K562 (cell line): ENCODE measurements at regions not wholly inside any gene's neighbourhood (a gene's known extent, or its start where the extent isn't known, plus 50 kb on each side); places are given as distances from the start of the nearest gene placed in this dataset.

Experiments used
- ATAC-seq: fragments of 200-7000 bp; cut with Tn5 transposase; 3 replicates; pipeline ENCODE4 v1.9.1; 2020; ENCODE audit warnings: moderate library complexity
- BruUV-seq: library from RNA; stranded (reverse); fragments of 400-500 nt; replicated peaks from 2 replicates; lab custom pipeline; 2021; lab: Mats Ljungman, UMichigan
- CTCF ChIA-PET: fragments of 300-600 bp; formaldehyde crosslinking; extraction: SDS; loops from one replicate; lab custom pipeline; 2021; ENCODE audit warnings: low intra/inter-chr PET ratio; lab: Yijun Ruan, JAX
- POLR2A ChIA-PET: fragments of 300-600, 350-650 bp; sonication (Branson Sonifier 250); formaldehyde crosslinking; extraction: SDS; loops from one replicate; lab custom pipeline; 2021; ENCODE audit warnings: antibody characterized with exemption, inconsistent platforms; lab: Yijun Ruan, JAX
- DNase-seq, 4 experiments: peaks; one replicate each; pipeline versions ENCODE4 v3.0.0 to v3.0.0-alpha.2; 2011 to 2018; ENCODE audit warnings: low spot score in 3 of 4, mixed read lengths in 3 of 4; ENCODE audit errors: extremely low read depth in 1 of 4
- FAIRE-seq: peaks from 2 replicates; lab custom pipeline; 2011; peaks lifted over from hg19 to GRCh38; lab: Jason Lieb, UNC
- H2AFZ ChIP-seq: 2 replicates; pipeline ENCODE4 v1.6.0; 2011; ENCODE audit warnings: low read depth, low read length, control low read depth, inconsistent platforms
- H3K27ac ChIP-seq: fragments of 200-600 bp; 3 replicates; pipeline ENCODE4 v1.8.0; 2011; ENCODE audit warnings: low read depth, mild to moderate bottlenecking, control low read depth, inconsistent platforms, low read length, moderate library complexity, mixed read lengths; ENCODE audit errors: extremely low read depth
- H3K27me3 ChIP-seq, 2 experiments: fragments of 300-600 bp in 1 of 2; 2 replicates in 1 of 2; 3 replicates in 1 of 2; pipeline versions ENCODE4 v1.6.0 to v1.8.0; 2011; ENCODE audit warnings: inconsistent platforms in 2 of 2, low read length in 2 of 2, mild to moderate bottlenecking in 1 of 2, mixed read lengths in 1 of 2, moderate library complexity in 1 of 2; ENCODE audit not compliant: control insufficient read depth in 2 of 2, insufficient read depth in 2 of 2
- H3K36me3 ChIP-seq: fragments of 300-600 bp; 3 replicates; pipeline ENCODE4 v1.8.0; 2011; ENCODE audit warnings: mild to moderate bottlenecking, low read length, inconsistent platforms; ENCODE audit not compliant: control insufficient read depth, insufficient read depth
- H3K4me1 ChIP-seq, 2 experiments: fragments of 200-600 bp in 1 of 2; replicated peaks in 1 of 2; 2 replicates in 1 of 2; 3 replicates in 1 of 2; pipeline versions ENCODE4 v1.5.1 to v1.8.0; 2011; ENCODE audit warnings: inconsistent platforms in 2 of 2, low read length in 2 of 2, mild to moderate bottlenecking in 1 of 2, mixed read lengths in 1 of 2, moderate library complexity in 1 of 2; ENCODE audit not compliant: control insufficient read depth in 2 of 2, insufficient read depth in 2 of 2
- H3K4me2 ChIP-seq: 2 replicates; pipeline ENCODE4 v1.6.1; 2011; ENCODE audit warnings: low read length, control low read depth, inconsistent platforms, mixed read lengths; ENCODE audit not compliant: insufficient read depth
- H3K4me3 ChIP-seq: fragments of 200-600 bp; sonication (generic), shearing (Covaris generic); 2 replicates; pipeline ENCODE4 v1.5.1; 2016; ENCODE audit warnings: control low read depth, inconsistent platforms
- H3K79me2 ChIP-seq: fragments of 200-600 bp; 3 replicates; pipeline ENCODE4 v1.8.0; 2011; ENCODE audit warnings: low read length, inconsistent platforms; ENCODE audit not compliant: control insufficient read depth, insufficient read depth
- H3K9ac ChIP-seq, 2 experiments: 2 replicates each; pipeline versions ENCODE4 v1.6.0 to v1.6.1; 2011; ENCODE audit warnings: low read depth in 2 of 2, low read length in 2 of 2, control low read depth in 1 of 2, inconsistent platforms in 1 of 2, mild to moderate bottlenecking in 1 of 2, mixed read lengths in 1 of 2; ENCODE audit not compliant: insufficient read depth in 1 of 2
- H3K9me1 ChIP-seq: one replicate; pipeline ENCODE4 v1.6.0; 2011; ENCODE audit warnings: inconsistent platforms, mild to moderate bottlenecking, low read length, moderate library complexity; ENCODE audit not compliant: control insufficient read depth, insufficient read depth
- H3K9me3 ChIP-seq: replicated peaks from 2 replicates; pipeline ENCODE4 v1.5.1; 2011; ENCODE audit warnings: low read depth, low read length, inconsistent platforms; ENCODE audit not compliant: control insufficient read depth, insufficient read depth
- H4K20me1 ChIP-seq: replicated peaks from 2 replicates; pipeline ENCODE4 v1.6.1; 2011; ENCODE audit warnings: low read length, inconsistent platforms, mixed read lengths; ENCODE audit not compliant: control insufficient read depth, insufficient read depth
- ARHGAP35 ChIP-seq: fragments of 450-650 bp; IDR thresholded peaks from 2 replicates; pipeline ENCODE4 v1.6.1; 2018; ENCODE audit not compliant: partially characterized antibody
- MECOM ChIP-seq: fragments of 250-450 bp; sonication (Bioruptor Pico); IDR thresholded peaks from 2 replicates; pipeline ENCODE4 v1.8.0; 2022; ENCODE audit warnings: inconsistent platforms
- TAF7 ChIP-seq: fragments of 450-650 bp; IDR thresholded peaks from 2 replicates; pipeline ENCODE4 v1.6.1; 2016; ENCODE audit warnings: missing genetic modification characterization, missing compliant biosample characterization
- WGBS: fragments of 100-300 bp; shearing (Covaris generic); methylation state at CpG from one replicate; pipeline ENCODE4 v1.1.6; 2016; ENCODE audit warnings: low coverage, mixed read lengths; ENCODE audit not compliant: insufficient coverage; ENCODE audit errors: missing lambda C conversion rate; 5-methylcytosine and 5-hydroxymethylcytosine counted together
- in situ Hi-C: fragments of 300-500 bp; cut with MboI; formaldehyde crosslinking; loops from 4 replicates; pipeline ENCODE4 v1.15.0; 2018; ENCODE audit warnings: inconsistent platforms, mixed read lengths
- intact Hi-C: fragments of 100-400 bp; cut with micrococcal nuclease; formaldehyde crosslinking; loops from 2 replicates; pipeline ENCODE4 v1.14.2; 2022
- TF ChIP-seq, protein P1 (sequence below): fragments of 450-650 bp; IDR thresholded peaks from 2 replicates; pipeline ENCODE4 v1.7.0; 2016; ENCODE audit warnings: borderline replicate concordance

DNA sequence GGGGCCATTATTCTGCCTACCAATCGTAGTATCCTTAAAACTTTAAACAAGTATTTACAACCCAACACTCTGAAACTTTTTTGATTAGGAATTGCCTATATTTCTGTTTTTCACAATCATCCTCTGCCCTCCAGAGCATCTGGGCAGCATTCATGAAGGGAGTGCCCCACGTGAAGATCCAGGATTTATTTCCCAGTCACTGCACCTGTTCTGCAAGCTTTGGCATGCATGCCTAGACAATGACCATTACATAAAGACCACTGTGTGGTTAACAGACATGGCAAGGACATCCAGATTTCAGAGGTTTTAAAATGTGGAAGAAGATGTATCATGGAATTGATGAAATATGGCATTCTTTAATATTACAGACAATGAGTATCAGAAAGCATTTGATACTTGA, 1083.8 kb downstream of the TBC1D22A start:
- no TSS peak for BruUV-seq
- intact Hi-C loops: no loop called here
- DNase-seq: no peak
- in situ Hi-C loops: loop anchor here (10.0 kb wide), 1 partner anchor 221 kb away; no protein-coding TSS in a partner anchor
- Histone ChIP-seq H3K9me3 (no peaks in the 10 kb centered on the region), H4K20me1 (no peaks in the 10 kb centered on the region), H3K4me2 (no peak overlapping the region), H3K9ac (no peak overlapping the region), H2AFZ (no peak overlapping the region), H3K4me3 (no peak overlapping the region), H3K4me1 (no peaks in the 10 kb centered on the region), H3K27ac (no peak overlapping the region), H3K79me2 (no peaks in the 10 kb centered on the region), H3K36me3 (no peaks in the 10 kb centered on the region), H3K9me1 (no peaks in the 10 kb centered on the region), H3K27me3 (no peaks in the 10 kb centered on the region)
- 22% methylated on average over 2 of the region's 2 CpGs for WGBS
- no peak for FAIRE-seq
- ATAC-seq: no peak
- POLR2A ChIA-PET: no interaction called here
- CTCF ChIA-PET: no interaction called here
- TF ChIP-seq TAF7 (tag) (no peak), MECOM (no peak)
- TF ChIP-seq, protein P1, sequence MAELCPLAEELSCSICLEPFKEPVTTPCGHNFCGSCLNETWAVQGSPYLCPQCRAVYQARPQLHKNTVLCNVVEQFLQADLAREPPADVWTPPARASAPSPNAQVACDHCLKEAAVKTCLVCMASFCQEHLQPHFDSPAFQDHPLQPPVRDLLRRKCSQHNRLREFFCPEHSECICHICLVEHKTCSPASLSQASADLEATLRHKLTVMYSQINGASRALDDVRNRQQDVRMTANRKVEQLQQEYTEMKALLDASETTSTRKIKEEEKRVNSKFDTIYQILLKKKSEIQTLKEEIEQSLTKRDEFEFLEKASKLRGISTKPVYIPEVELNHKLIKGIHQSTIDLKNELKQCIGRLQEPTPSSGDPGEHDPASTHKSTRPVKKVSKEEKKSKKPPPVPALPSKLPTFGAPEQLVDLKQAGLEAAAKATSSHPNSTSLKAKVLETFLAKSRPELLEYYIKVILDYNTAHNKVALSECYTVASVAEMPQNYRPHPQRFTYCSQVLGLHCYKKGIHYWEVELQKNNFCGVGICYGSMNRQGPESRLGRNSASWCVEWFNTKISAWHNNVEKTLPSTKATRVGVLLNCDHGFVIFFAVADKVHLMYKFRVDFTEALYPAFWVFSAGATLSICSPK: no peak

DNA sequence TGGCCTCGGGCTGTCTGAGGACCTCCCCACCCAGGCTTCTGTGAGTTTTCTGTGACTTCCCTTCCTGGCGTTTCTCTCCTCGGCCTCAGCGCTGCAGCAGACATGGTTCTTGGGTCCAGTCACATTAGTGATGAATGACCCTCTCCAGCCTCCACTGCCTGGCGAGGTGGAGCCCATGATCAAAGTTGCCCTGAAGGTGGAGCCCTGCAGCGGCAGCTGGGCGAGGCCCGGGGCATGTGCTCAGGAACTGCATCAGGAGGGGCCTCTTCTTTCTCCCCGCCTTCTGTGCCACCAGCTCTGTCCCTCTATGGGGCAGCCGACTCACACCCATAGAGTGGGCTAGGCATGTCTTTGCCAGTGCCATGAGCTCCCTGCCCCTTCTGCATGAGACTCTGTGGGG, 1079.7 kb downstream of the TBC1D22A start:
- no peak for DNase-seq
- intact Hi-C loops: no loop called here
- ChIA-PET POLR2A (interaction anchor here (0.6 to 1.3 kb wide), 3 partner anchors 8 to 183 kb away, joined by 3 to 4 read pairs (median 4); no protein-coding TSS in a partner anchor), CTCF (no interaction called here)
- no peak overlapping the region for H2AFZ ChIP-seq
- no peaks in the 10 kb centered on the region for H3K27me3 ChIP-seq
- 80% methylated on average over 1 of the region's 10 CpGs for WGBS
- H3K9ac ChIP-seq: no peak overlapping the region
- no peaks in the 10 kb centered on the region for H3K9me3 ChIP-seq
- no peak for ATAC-seq
- H3K79me2 ChIP-seq: no peaks in the 10 kb centered on the region
- no peak for TF ChIP-seq ARHGAP35
- BruUV-seq: no TSS peak
- H3K27ac ChIP-seq: no peak overlapping the region
- in situ Hi-C loops: loop anchor here (10.0 kb wide), 1 partner anchor 217 kb away; no protein-coding TSS in a partner anchor
- H4K20me1 ChIP-seq: no peaks in the 10 kb centered on the region
- H3K36me3 ChIP-seq: no peaks in the 10 kb centered on the region
- H3K4me1 ChIP-seq: no peaks in the 10 kb centered on the region
- no peak for FAIRE-seq
- H3K4me3 ChIP-seq: no peak overlapping the region
- H3K9me1 ChIP-seq: no peaks in the 10 kb centered on the region
- no peak overlapping the region for H3K4me2 ChIP-seq
